GM23338 (cell line): ENCODE measurements at regions not wholly inside any gene's neighbourhood (a gene's known extent, or its start where the extent isn't known, plus 50 kb on each side); places are given as distances from the start of the nearest gene placed in this dataset.

Experiments
- ATAC-seq: fragments of 200-7000 bp; cut with Tn5 transposase; 3 replicates; pipeline ENCODE4 v1.9.1; 2020
- DNase-seq: peaks from one replicate; pipeline ENCODE4 v3.0.0-alpha.2; 2015; ENCODE audit warnings: low spot score
- H2AFZ ChIP-seq: fragments of 200-600 bp; sonication (generic); 2 replicates; pipeline ENCODE4 v1.8.0; 2016; ENCODE audit warnings: antibody characterized with exemption, mild to moderate bottlenecking, moderate library complexity
- H3F3A ChIP-seq: fragments of 200-600 bp; sonication (generic); replicated peaks from 2 replicates; pipeline ENCODE4 v1.8.0; 2017; ENCODE audit warnings: antibody characterized with exemption, mixed run types, low read depth
- H3K27ac ChIP-seq: fragments of 200-600 bp; sonication (generic); 2 replicates; pipeline ENCODE4 v1.6.1; 2016; ENCODE audit warnings: low read depth
- H3K27me3 ChIP-seq: fragments of 200-600 bp; sonication (generic); 2 replicates; pipeline ENCODE4 v1.8.0; 2016; ENCODE audit warnings: mild to moderate bottlenecking, mixed run types, moderate library complexity; ENCODE audit not compliant: insufficient read depth
- H3K36me3 ChIP-seq: fragments of 200-600 bp; sonication (generic); 2 replicates; pipeline ENCODE4 v1.8.0; 2016; ENCODE audit warnings: mild to moderate bottlenecking; ENCODE audit not compliant: insufficient read depth
- H3K4me1 ChIP-seq: fragments of 200-600 bp; sonication (generic); 2 replicates; pipeline ENCODE4 v1.8.0; 2016; ENCODE audit warnings: mild to moderate bottlenecking, moderate library complexity; ENCODE audit not compliant: insufficient read depth
- H3K4me2 ChIP-seq: fragments of 200-600 bp; sonication (generic); 2 replicates; pipeline ENCODE4 v1.7.1; 2017; ENCODE audit warnings: mixed run types
- H3K4me3 ChIP-seq: fragments of 200-600 bp; sonication (generic); 2 replicates; pipeline ENCODE4 v1.6.1; 2016; ENCODE audit warnings: mixed run types
- H3K79me2 ChIP-seq: fragments of 200-600 bp; sonication (generic); replicated peaks from 2 replicates; pipeline ENCODE4 v1.8.0; 2017; ENCODE audit warnings: mild to moderate bottlenecking; ENCODE audit not compliant: insufficient read depth
- H3K9me2 ChIP-seq: fragments of 200-600 bp; sonication (generic); 2 replicates; pipeline ENCODE4 v1.8.0; 2017; ENCODE audit not compliant: insufficient read depth
- H4K20me1 ChIP-seq: fragments of 200-600 bp; sonication (generic); replicated peaks from 2 replicates; pipeline ENCODE4 v1.8.0; 2017; ENCODE audit warnings: mild to moderate bottlenecking; ENCODE audit not compliant: insufficient read depth
- H3K27ac Mint-ChIP-seq: 2 replicates; pipeline ENCODE4 v1.8.0; 2020; ENCODE audit warnings: inconsistent platforms, mild to moderate bottlenecking, moderate library complexity, mixed read lengths
- H3K27me3 Mint-ChIP-seq: 3 replicates; pipeline ENCODE4 v1.8.0; 2022; ENCODE audit warnings: low read depth, mild to moderate bottlenecking, moderate library complexity, mixed read lengths, inconsistent platforms; ENCODE audit not compliant: insufficient read depth, poor library complexity
- H3K36me3 Mint-ChIP-seq: 3 replicates; pipeline ENCODE4 v1.8.0; 2021; ENCODE audit warnings: low read depth, mild to moderate bottlenecking, inconsistent platforms, moderate library complexity, mixed read lengths
- H3K4me1 Mint-ChIP-seq: 3 replicates; pipeline ENCODE4 v1.8.0; 2020; ENCODE audit warnings: mild to moderate bottlenecking, inconsistent platforms, mixed read lengths
- H3K4me3 Mint-ChIP-seq: 3 replicates; pipeline ENCODE4 v1.8.0; 2021; ENCODE audit warnings: moderate library complexity, mild to moderate bottlenecking, inconsistent platforms, mixed read lengths
- H3K9me3 Mint-ChIP-seq: 3 replicates; pipeline ENCODE4 v1.8.0; 2020; ENCODE audit warnings: moderate library complexity, mild to moderate bottlenecking, inconsistent platforms, mixed read lengths
- EZH2 ChIP-seq: fragments of 200-600 bp; sonication (generic); IDR thresholded peaks from one replicate; pipeline ENCODE4 v1.8.0; 2017; ENCODE audit warnings: antibody characterized with exemption, mild to moderate bottlenecking, low read depth; ENCODE audit not compliant: unreplicated experiment
- EZH2phosphoT487 ChIP-seq: fragments of 200-600 bp; sonication (generic); IDR thresholded peaks from one replicate; pipeline ENCODE4 v1.8.1; 2018; ENCODE audit warnings: antibody characterized with exemption; ENCODE audit not compliant: unreplicated experiment
- JUNB ChIP-seq: IDR thresholded peaks from one replicate; pipeline ENCODE4 v1.6.1; 2016; ENCODE audit warnings: antibody characterized with exemption; ENCODE audit not compliant: unreplicated experiment
- NANOG ChIP-seq: IDR thresholded peaks from 2 replicates; pipeline ENCODE4 v1.6.1; 2016; ENCODE audit warnings: antibody characterized with exemption, borderline replicate concordance
- POLR2AphosphoS5 ChIP-seq: IDR thresholded peaks from 2 replicates; pipeline ENCODE4 v1.6.1; 2016; ENCODE audit warnings: antibody characterized with exemption, low read depth
- TF ChIP-seq, protein P1 (sequence below): IDR thresholded peaks from one replicate; pipeline ENCODE4 v1.6.1; 2018; ENCODE audit warnings: antibody characterized with exemption; ENCODE audit not compliant: unreplicated experiment
- TF ChIP-seq, protein P2 (sequence below): fragments of 250-450 bp; sonication (Bioruptor Pico); IDR thresholded peaks from 2 replicates; pipeline ENCODE4 v1.5.0; 2020; ENCODE audit warnings: mild to moderate bottlenecking, moderate library complexity

DNA sequence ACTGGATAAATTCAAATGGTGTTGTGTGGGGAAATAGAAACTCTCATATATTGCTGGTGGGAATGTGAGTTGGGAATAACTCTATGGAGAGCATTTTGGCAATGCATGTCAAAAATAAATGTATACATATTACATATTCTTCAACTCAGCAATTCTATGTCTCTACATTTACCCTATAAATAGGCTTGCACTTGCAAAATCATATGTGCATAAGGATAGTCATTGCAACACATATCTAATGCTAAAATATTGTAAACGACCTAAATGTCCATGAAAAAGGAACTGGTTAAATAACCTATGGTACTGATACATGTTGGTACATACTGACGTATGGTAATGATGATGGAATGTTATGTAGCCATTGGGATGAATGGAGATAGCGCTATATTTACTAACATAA, 94.5 kb upstream of the CHD1 start (continued):
- TF ChIP-seq, protein P1, sequence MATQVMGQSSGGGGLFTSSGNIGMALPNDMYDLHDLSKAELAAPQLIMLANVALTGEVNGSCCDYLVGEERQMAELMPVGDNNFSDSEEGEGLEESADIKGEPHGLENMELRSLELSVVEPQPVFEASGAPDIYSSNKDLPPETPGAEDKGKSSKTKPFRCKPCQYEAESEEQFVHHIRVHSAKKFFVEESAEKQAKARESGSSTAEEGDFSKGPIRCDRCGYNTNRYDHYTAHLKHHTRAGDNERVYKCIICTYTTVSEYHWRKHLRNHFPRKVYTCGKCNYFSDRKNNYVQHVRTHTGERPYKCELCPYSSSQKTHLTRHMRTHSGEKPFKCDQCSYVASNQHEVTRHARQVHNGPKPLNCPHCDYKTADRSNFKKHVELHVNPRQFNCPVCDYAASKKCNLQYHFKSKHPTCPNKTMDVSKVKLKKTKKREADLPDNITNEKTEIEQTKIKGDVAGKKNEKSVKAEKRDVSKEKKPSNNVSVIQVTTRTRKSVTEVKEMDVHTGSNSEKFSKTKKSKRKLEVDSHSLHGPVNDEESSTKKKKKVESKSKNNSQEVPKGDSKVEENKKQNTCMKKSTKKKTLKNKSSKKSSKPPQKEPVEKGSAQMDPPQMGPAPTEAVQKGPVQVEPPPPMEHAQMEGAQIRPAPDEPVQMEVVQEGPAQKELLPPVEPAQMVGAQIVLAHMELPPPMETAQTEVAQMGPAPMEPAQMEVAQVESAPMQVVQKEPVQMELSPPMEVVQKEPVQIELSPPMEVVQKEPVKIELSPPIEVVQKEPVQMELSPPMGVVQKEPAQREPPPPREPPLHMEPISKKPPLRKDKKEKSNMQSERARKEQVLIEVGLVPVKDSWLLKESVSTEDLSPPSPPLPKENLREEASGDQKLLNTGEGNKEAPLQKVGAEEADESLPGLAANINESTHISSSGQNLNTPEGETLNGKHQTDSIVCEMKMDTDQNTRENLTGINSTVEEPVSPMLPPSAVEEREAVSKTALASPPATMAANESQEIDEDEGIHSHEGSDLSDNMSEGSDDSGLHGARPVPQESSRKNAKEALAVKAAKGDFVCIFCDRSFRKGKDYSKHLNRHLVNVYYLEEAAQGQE = no peak
- no peak for TF ChIP-seq JUNB

GRCh38 chr5:99022250-99022649, 93.4 kb upstream of the CHD1 start:
- Histone ChIP-seq H3K27ac (no peak overlapping the region), H3K36me3 (no peaks in the 10 kb centered on the region), H3F3A (no peaks in the 10 kb centered on the region), H3K79me2 (no peaks in the 10 kb centered on the region), H3K4me2 (no peak overlapping the region), H3K4me3 (no peak overlapping the region), H4K20me1 (no peaks in the 10 kb centered on the region), H3K27me3 (no peaks in the 10 kb centered on the region), H2AFZ (no peak overlapping the region), H3K4me1 (no peaks in the 10 kb centered on the region), H3K9me2 (no peaks in the 10 kb centered on the region)
- Mint-ChIP-seq H3K4me3 (no peak overlapping the region), H3K27ac (no peak overlapping the region), H3K9me3 (no peaks in the 10 kb centered on the region), H3K4me1 (peaks cover 2% of the 10 kb centered on the region; the same call in 1 of the 3 replicates), H3K27me3 (no peaks in the 10 kb centered on the region), H3K36me3 (no peaks in the 10 kb centered on the region)
- ATAC-seq (no peak), DNase-seq (no peak)
- TF ChIP-seq NANOG = no peak
- no peak for TF ChIP-seq POLR2AphosphoS5
- no peak for TF ChIP-seq EZH2phosphoT487
- TF ChIP-seq, protein P1 = no peak
- no peak for TF ChIP-seq EZH2

GRCh38 chr5:99020698-99021048, 91.9 kb upstream of the CHD1 start:
- ATAC-seq (no peak), DNase-seq (no peak)
- Histone ChIP-seq H3K4me2 (no peak overlapping the region), H3K27me3 (no peaks in the 10 kb centered on the region), H3K4me3 (no peak overlapping the region), H2AFZ (no peak overlapping the region), H3K36me3 (no peaks in the 10 kb centered on the region; the same call in 1 of the 2 replicates), H3K79me2 (no peaks in the 10 kb centered on the region), H4K20me1 (no peaks in the 10 kb centered on the region), H3K9me2 (no peaks in the 10 kb centered on the region), H3K27ac (no peak overlapping the region), H3K4me1 (no peaks in the 10 kb centered on the region), H3F3A (no peaks in the 10 kb centered on the region)
- Mint-ChIP-seq H3K36me3 (no peaks in the 10 kb centered on the region; the same call in none of the 3 replicates), H3K4me3 (no peak overlapping the region), H3K27me3 (no peaks in the 10 kb centered on the region), H3K27ac (no peak overlapping the region), H3K4me1 (no peaks in the 10 kb centered on the region), H3K9me3 (no peaks in the 10 kb centered on the region; the same call in 1 of the 3 replicates)
- TF ChIP-seq, protein P2, sequence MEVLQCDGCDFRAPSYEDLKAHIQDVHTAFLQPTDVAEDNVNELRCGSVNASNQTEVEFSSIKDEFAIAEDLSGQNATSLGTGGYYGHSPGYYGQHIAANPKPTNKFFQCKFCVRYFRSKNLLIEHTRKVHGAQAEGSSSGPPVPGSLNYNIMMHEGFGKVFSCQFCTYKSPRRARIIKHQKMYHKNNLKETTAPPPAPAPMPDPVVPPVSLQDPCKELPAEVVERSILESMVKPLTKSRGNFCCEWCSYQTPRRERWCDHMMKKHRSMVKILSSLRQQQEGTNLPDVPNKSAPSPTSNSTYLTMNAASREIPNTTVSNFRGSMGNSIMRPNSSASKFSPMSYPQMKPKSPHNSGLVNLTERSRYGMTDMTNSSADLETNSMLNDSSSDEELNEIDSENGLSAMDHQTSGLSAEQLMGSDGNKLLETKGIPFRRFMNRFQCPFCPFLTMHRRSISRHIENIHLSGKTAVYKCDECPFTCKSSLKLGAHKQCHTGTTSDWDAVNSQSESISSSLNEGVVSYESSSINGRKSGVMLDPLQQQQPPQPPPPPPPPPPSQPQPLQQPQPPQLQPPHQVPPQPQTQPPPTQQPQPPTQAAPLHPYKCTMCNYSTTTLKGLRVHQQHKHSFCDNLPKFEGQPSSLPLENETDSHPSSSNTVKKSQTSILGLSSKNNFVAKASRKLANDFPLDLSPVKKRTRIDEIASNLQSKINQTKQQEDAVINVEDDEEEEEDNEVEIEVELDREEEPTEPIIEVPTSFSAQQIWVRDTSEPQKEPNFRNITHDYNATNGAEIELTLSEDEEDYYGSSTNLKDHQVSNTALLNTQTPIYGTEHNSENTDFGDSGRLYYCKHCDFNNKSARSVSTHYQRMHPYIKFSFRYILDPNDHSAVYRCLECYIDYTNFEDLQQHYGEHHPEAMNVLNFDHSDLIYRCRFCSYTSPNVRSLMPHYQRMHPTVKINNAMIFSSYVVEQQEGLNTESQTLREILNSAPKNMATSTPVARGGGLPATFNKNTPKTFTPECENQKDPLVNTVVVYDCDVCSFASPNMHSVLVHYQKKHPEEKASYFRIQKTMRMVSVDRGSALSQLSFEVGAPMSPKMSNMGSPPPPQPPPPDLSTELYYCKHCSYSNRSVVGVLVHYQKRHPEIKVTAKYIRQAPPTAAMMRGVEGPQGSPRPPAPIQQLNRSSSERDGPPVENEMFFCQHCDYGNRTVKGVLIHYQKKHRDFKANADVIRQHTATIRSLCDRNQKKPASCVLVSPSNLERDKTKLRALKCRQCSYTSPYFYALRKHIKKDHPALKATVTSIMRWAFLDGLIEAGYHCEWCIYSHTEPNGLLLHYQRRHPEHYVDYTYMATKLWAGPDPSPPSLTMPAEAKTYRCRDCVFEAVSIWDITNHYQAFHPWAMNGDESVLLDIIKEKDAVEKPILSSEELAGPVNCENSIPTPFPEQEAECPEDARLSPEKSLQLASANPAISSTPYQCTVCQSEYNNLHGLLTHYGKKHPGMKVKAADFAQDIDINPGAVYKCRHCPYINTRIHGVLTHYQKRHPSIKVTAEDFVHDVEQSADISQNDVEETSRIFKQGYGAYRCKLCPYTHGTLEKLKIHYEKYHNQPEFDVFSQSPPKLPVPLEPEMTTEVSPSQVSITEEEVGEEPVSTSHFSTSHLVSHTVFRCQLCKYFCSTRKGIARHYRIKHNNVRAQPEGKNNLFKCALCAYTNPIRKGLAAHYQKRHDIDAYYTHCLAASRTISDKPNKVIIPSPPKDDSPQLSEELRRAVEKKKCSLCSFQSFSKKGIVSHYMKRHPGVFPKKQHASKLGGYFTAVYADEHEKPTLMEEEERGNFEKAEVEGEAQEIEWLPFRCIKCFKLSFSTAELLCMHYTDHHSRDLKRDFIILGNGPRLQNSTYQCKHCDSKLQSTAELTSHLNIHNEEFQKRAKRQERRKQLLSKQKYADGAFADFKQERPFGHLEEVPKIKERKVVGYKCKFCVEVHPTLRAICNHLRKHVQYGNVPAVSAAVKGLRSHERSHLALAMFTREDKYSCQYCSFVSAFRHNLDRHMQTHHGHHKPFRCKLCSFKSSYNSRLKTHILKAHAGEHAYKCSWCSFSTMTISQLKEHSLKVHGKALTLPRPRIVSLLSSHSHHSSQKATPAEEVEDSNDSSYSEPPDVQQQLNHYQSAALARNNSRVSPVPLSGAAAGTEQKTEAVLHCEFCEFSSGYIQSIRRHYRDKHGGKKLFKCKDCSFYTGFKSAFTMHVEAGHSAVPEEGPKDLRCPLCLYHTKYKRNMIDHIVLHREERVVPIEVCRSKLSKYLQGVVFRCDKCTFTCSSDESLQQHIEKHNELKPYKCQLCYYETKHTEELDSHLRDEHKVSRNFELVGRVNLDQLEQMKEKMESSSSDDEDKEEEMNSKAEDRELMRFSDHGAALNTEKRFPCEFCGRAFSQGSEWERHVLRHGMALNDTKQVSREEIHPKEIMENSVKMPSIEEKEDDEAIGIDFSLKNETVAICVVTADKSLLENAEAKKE = no peak
- no peak for TF ChIP-seq JUNB
